ENCODE measurements at regions not wholly inside any gene's neighbourhood (a gene's known extent, or its start where the extent isn't known, plus 50 kb on each side); places are given as distances from the start of the nearest gene placed in this dataset.

- H3K4me1 ChIP-seq (ENCODE audit: control insufficient read depth in 1 of 2, insufficient read depth in 2 of 2, low read length in 2 of 2): no peaks in the 10 kb centered on the region
- no peak overlapping the region for H3K27ac Mint-ChIP-seq
- no peaks in the 10 kb centered on the region for H3K27me3 Mint-ChIP-seq (ENCODE audit: low read depth in 3 of 3)
- no peaks in the 10 kb centered on the region for H3K79me2 ChIP-seq (ENCODE audit: insufficient read depth, low read length)
- no peaks in the 10 kb centered on the region for H3K27me3 ChIP-seq (ENCODE audit: control insufficient read depth in 2 of 2, insufficient read depth in 2 of 2, low read length in 2 of 2)
- no peak for DNase-seq
- TF ChIP-seq CTCF (IDR thresholded peaks at IDR 0.05): no peak
- H3K9ac ChIP-seq (ENCODE audit: insufficient read depth, low read length, poor library complexity, severe bottlenecking): no peak overlapping the region
- no peaks in the 10 kb centered on the region for H4K20me1 ChIP-seq (ENCODE audit: insufficient read depth, low read length)
- no peak overlapping the region for H3K4me3 Mint-ChIP-seq
- WGBS (ENCODE audit: insufficient coverage): no CpG with 5 or more reads among the region's 2 CpGs
- intact Hi-C loops (cut with micrococcal nuclease): no loop called here
- H3K27ac ChIP-seq (ENCODE audit: low read depth in 1 of 2, low read length in 2 of 2): no peak overlapping the region
- no peaks in the 10 kb centered on the region for H3K4me1 Mint-ChIP-seq
- H3K9me3 Mint-ChIP-seq: peaks cover 0 to 2% (median 0%) of the 10 kb centered on the region in 7 donors
- H3K36me3 Mint-ChIP-seq: no peaks in the 10 kb centered on the region
- no peak overlapping the region for H3K4me3 ChIP-seq (replicated peaks in 1 of 3; ENCODE audit: low read depth in 2 of 3, low read length in 3 of 3)
- H3K4me2 ChIP-seq (replicated peaks; ENCODE audit: extremely low read depth, low read length, poor library complexity, severe bottlenecking): no peak overlapping the region
- H3K36me3 ChIP-seq (replicated peaks in 1 of 2; ENCODE audit: control insufficient read depth in 1 of 2, insufficient read depth in 2 of 2, low read length in 2 of 2): no peaks in the 10 kb centered on the region
- H2AFZ ChIP-seq (ENCODE audit: insufficient read depth, low read depth, low read length, poor library complexity, severe bottlenecking): no peak overlapping the region
- no peaks in the 10 kb centered on the region for H3K9me3 ChIP-seq (replicated peaks in 1 of 2; ENCODE audit: control insufficient read depth in 1 of 2, insufficient read depth in 1 of 2, low read length in 2 of 2)
Observed at GRCh38 chr2:228649876-228650275, 468.4 kb upstream of the SPHKAP start.

GRCh38 chr2:228649447-228649846 is 468.0 kb upstream of the SPHKAP start:
- Mint-ChIP-seq H3K9me3 (peaks cover 0 to 2% (median 0%) of the 10 kb centered on the region in 7 donors), H3K4me1 (no peaks in the 10 kb centered on the region), H3K27me3 (ENCODE audit: low read depth in 3 of 3) (no peaks in the 10 kb centered on the region), H3K27ac (no peak overlapping the region), H3K36me3 (no peaks in the 10 kb centered on the region), H3K4me3 (no peak overlapping the region)
- H3K27me3 ChIP-seq (ENCODE audit: control insufficient read depth in 2 of 2, insufficient read depth in 2 of 2, low read length in 2 of 2): no peaks in the 10 kb centered on the region
- WGBS (ENCODE audit: insufficient coverage): no CpG with 5 or more reads among the region's 2 CpGs
- H3K9me3 ChIP-seq (replicated peaks in 1 of 2; ENCODE audit: control insufficient read depth in 1 of 2, insufficient read depth in 1 of 2, low read length in 2 of 2): no peaks in the 10 kb centered on the region
- H3K4me1 ChIP-seq (ENCODE audit: control insufficient read depth in 1 of 2, insufficient read depth in 2 of 2, low read length in 2 of 2): no peaks in the 10 kb centered on the region
- DNase-seq: no peak
- H3K4me3 ChIP-seq (replicated peaks in 1 of 3; ENCODE audit: low read depth in 2 of 3, low read length in 3 of 3): no peak overlapping the region
- H3K9ac ChIP-seq (ENCODE audit: insufficient read depth, low read length, poor library complexity, severe bottlenecking): no peak overlapping the region
- no peaks in the 10 kb centered on the region for H3K79me2 ChIP-seq (ENCODE audit: insufficient read depth, low read length)
- no peaks in the 10 kb centered on the region for H3K36me3 ChIP-seq (replicated peaks in 1 of 2; ENCODE audit: control insufficient read depth in 1 of 2, insufficient read depth in 2 of 2, low read length in 2 of 2)
- H2AFZ ChIP-seq (ENCODE audit: insufficient read depth, low read depth, low read length, poor library complexity, severe bottlenecking): no peak overlapping the region
- TF ChIP-seq CTCF (IDR thresholded peaks at IDR 0.05): no peak
- H3K27ac ChIP-seq (ENCODE audit: low read depth in 1 of 2, low read length in 2 of 2): no peak overlapping the region
- H3K4me2 ChIP-seq (replicated peaks; ENCODE audit: extremely low read depth, low read length, poor library complexity, severe bottlenecking): no peak overlapping the region
- H4K20me1 ChIP-seq (ENCODE audit: insufficient read depth, low read length): no peaks in the 10 kb centered on the region
- intact Hi-C loops (cut with micrococcal nuclease): no loop called here

Data from CD14-positive monocyte (primary cell).